ENCODE measurements at regions not wholly inside any gene's neighbourhood (a gene's known extent, or its start where the extent isn't known, plus 50 kb on each side); places are given as distances from the start of the nearest gene placed in this dataset.

GRCh38 chr20:60900618-60901017, 351.4 kb upstream of the CDH4 start:
- no peak for DNase-seq
- Mint-ChIP-seq H3K9me3 (peaks cover 0 to 7% (median 0%) of the 10 kb centered on the region in 6 donors), H3K36me3 (no peaks in the 10 kb centered on the region), H3K27ac (no peak overlapping the region), H3K4me1 (no peaks in the 10 kb centered on the region), H3K4me3 (no peak overlapping the region), H3K27me3 (ENCODE audit: low read depth in 3 of 3) (peaks cover 2 to 5% (median 3%) of the 10 kb centered on the region in 3 donors)

DNA sequence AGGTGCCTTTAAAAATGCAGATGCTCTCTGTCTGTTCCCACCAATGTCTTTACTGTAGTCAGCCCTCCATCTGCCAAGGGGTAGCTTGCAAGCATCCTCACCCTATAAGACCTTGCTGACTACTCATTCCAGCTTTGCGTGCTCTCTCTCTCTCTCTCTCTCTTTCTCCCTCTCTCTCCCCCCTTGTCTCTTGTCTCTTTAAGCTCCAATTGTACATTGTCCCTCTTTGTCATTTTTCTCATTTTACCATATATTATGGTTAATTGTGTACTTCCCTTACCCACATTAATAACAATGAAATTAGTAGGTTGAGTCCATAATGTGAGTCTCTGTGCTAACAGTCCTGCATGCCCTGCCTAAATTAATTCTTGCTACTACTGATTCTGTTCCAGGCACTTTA, 350.2 kb upstream of the CDH4 start:
- no peak overlapping the region for H3K27ac Mint-ChIP-seq
- peaks cover 2 to 5% (median 3%) of the 10 kb centered on the region in 3 donors for H3K27me3 Mint-ChIP-seq (ENCODE audit: low read depth in 3 of 3)
- H3K4me3 Mint-ChIP-seq = no peak overlapping the region
- no peaks in the 10 kb centered on the region for H3K36me3 Mint-ChIP-seq
- peaks cover 0 to 7% (median 0%) of the 10 kb centered on the region in 6 donors for H3K9me3 Mint-ChIP-seq
- no peaks in the 10 kb centered on the region for H3K4me1 Mint-ChIP-seq
- DNase-seq = no peak

GRCh38 chr20:60903325-60903971, 348.6 kb upstream of the CDH4 start:
- H3K4me3 Mint-ChIP-seq = no peak overlapping the region
- H3K27me3 Mint-ChIP-seq (ENCODE audit: low read depth in 3 of 3) = peaks cover 2 to 5% (median 3%) of the 10 kb centered on the region in 3 donors
- H3K36me3 Mint-ChIP-seq = no peaks in the 10 kb centered on the region
- no peak for DNase-seq
- H3K4me1 Mint-ChIP-seq = no peaks in the 10 kb centered on the region
- H3K27ac Mint-ChIP-seq = no peak overlapping the region
- peaks cover 0 to 7% (median 0%) of the 10 kb centered on the region in 6 donors for H3K9me3 Mint-ChIP-seq

GRCh38 chr20:60904730-60905129, 347.3 kb upstream of the CDH4 start:
- peaks cover 2 to 4% (median 3%) of the 10 kb centered on the region in 3 donors for H3K27me3 Mint-ChIP-seq (ENCODE audit: low read depth in 3 of 3)
- H3K9me3 Mint-ChIP-seq = peaks cover 0 to 7% (median 0%) of the 10 kb centered on the region in 6 donors
- H3K4me1 Mint-ChIP-seq = no peaks in the 10 kb centered on the region
- no peak overlapping the region for H3K4me3 Mint-ChIP-seq
- DNase-seq = no peak
- no peak overlapping the region for H3K27ac Mint-ChIP-seq
- H3K36me3 Mint-ChIP-seq = no peaks in the 10 kb centered on the region

- no peak overlapping the region for H3K27ac Mint-ChIP-seq
- no peak overlapping the region for H3K4me3 Mint-ChIP-seq
- no peak for DNase-seq
- peaks cover 0 to 4% (median 0%) of the 10 kb centered on the region in 3 donors for H3K27me3 Mint-ChIP-seq (ENCODE audit: low read depth in 3 of 3)
- peaks cover 0 to 7% (median 0%) of the 10 kb centered on the region in 6 donors for H3K9me3 Mint-ChIP-seq
- no peaks in the 10 kb centered on the region for H3K36me3 Mint-ChIP-seq
- H3K4me1 Mint-ChIP-seq = no peaks in the 10 kb centered on the region
Observed at GRCh38 chr20:60905919-60906318, 346.1 kb upstream of the CDH4 start.

GRCh38 chr20:60906555-60906954, 345.5 kb upstream of the CDH4 start:
- H3K9me3 Mint-ChIP-seq = peaks cover 0 to 7% (median 0%) of the 10 kb centered on the region in 6 donors
- no peaks in the 10 kb centered on the region for H3K4me1 Mint-ChIP-seq
- no peak overlapping the region for H3K4me3 Mint-ChIP-seq
- DNase-seq = no peak
- no peaks in the 10 kb centered on the region for H3K36me3 Mint-ChIP-seq
- H3K27me3 Mint-ChIP-seq (ENCODE audit: low read depth in 3 of 3) = peaks cover 0 to 4% (median 0%) of the 10 kb centered on the region in 3 donors
- H3K27ac Mint-ChIP-seq = no peak overlapping the region

DNA sequence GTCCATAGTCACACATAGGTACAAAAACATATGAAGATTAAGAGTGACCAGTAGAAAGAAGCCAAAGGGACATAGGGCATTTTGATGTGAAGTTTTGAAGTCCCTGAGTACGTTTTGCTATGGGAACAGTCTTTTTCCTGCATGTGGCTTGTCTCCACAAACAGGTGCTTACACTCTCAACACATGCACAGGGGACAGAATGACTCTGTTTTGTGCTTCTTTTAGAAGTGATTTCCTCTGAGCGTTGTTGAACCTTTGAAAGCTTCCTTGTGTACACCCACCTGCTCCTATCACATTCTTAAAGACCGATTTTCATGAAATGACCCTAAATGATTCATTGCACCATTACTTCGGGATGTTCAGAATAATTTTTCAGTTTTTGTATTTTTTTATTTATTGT, 338.8 kb upstream of the CDH4 start:
- H3K36me3 Mint-ChIP-seq = no peaks in the 10 kb centered on the region
- H3K27ac Mint-ChIP-seq = no peak overlapping the region
- H3K4me3 Mint-ChIP-seq = no peak overlapping the region
- H3K9me3 Mint-ChIP-seq = peaks cover 0 to 2% (median 0%) of the 10 kb centered on the region in 6 donors
- DNase-seq = no peak
- H3K4me1 Mint-ChIP-seq = no peaks in the 10 kb centered on the region
- H3K27me3 Mint-ChIP-seq (ENCODE audit: low read depth in 3 of 3) = peaks cover 1 to 5% (median 2%) of the 10 kb centered on the region in 3 donors

DNA sequence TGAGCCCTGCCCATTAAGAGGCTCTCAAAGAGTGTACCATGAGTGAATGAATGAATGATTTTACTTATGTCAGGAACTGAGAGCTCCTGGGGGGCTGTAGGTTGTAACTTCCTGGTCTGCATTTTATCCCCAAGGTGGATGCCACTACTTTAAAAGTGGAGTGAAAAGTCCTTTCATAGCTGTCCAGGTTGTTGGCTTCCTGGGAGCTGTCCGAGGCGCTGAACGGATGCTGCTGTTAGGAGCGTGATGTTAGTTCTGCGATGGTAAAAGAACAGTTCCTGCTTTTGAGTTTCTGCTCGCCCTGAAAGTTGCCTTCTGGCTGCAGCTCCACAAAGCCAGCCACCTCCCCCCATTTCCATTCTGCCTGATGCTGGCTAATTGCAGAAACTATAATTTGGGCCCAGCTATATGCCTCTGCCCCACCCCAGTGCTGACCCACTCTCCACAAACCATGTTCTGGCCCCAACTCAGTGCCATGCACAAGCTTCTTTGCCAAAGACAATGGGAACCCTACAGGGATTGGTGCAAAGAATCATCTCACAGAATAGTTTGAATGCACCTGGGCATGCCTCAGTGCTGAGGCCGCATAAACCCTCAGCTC, 330.9 kb upstream of the CDH4 start:
- Mint-ChIP-seq H3K27me3 (ENCODE audit: low read depth in 3 of 3) (peaks cover 0 to 3% (median 3%) of the 10 kb centered on the region in 3 donors), H3K4me1 (no peaks in the 10 kb centered on the region), H3K4me3 (no peak overlapping the region), H3K9me3 (peaks cover 0 to under 1% (median 0%) of the 10 kb centered on the region in 6 donors), H3K36me3 (no peaks in the 10 kb centered on the region), H3K27ac (no peak overlapping the region)
- DNase-seq = no peak

DNA sequence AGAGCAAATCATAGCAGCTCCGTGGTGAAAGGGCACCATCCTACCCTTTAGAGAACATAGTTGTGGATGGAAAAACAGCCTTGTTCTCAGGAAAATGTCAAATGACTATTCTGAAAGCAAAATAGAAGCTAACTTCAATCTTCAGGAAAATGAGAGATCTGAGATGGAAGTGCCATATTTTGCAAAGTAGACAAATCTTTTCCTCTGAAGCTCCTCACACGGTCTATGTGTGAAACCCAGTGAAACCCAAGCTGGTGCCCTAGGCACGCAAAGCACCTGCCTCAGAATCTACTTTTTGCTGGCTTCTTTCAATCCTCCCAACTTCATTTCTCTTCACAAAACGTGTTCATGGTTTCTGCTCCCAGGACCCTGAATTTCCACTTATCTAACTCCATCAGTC, 325.2 kb upstream of the CDH4 start:
- no peaks in the 10 kb centered on the region for H3K9me3 Mint-ChIP-seq
- no peaks in the 10 kb centered on the region for H3K4me1 Mint-ChIP-seq
- no peak for DNase-seq
- no peaks in the 10 kb centered on the region for H3K36me3 Mint-ChIP-seq
- H3K27ac Mint-ChIP-seq = no peak overlapping the region
- peaks cover 1 to 11% (median 2%) of the 10 kb centered on the region in 3 donors for H3K27me3 Mint-ChIP-seq (ENCODE audit: low read depth in 3 of 3)
- no peak overlapping the region for H3K4me3 Mint-ChIP-seq

- Mint-ChIP-seq H3K27me3 (ENCODE audit: low read depth in 3 of 3) (peaks cover 1 to 11% (median 2%) of the 10 kb centered on the region in 3 donors), H3K36me3 (no peaks in the 10 kb centered on the region), H3K4me3 (no peak overlapping the region)
Observed at GRCh38 chr20:60928341-60928740, 323.7 kb upstream of the CDH4 start.

GRCh38 chr20:60930023-60930790, 321.9 kb upstream of the CDH4 start:
- Mint-ChIP-seq H3K27me3 (ENCODE audit: low read depth in 3 of 3) (peaks cover 0 to 11% (median 2%) of the 10 kb centered on the region in 3 donors), H3K27ac (no peak overlapping the region), H3K4me1 (no peaks in the 10 kb centered on the region), H3K9me3 (no peaks in the 10 kb centered on the region), H3K36me3 (no peaks in the 10 kb centered on the region), H3K4me3 (no peak overlapping the region)
- DNase-seq = no peak

More at GRCh38 chr20:60928341-60928740, 323.7 kb upstream of the CDH4 start:
- Mint-ChIP-seq H3K9me3 (no peaks in the 10 kb centered on the region), H3K4me1 (no peaks in the 10 kb centered on the region), H3K27ac (no peak overlapping the region)
- no peak for DNase-seq

DNA sequence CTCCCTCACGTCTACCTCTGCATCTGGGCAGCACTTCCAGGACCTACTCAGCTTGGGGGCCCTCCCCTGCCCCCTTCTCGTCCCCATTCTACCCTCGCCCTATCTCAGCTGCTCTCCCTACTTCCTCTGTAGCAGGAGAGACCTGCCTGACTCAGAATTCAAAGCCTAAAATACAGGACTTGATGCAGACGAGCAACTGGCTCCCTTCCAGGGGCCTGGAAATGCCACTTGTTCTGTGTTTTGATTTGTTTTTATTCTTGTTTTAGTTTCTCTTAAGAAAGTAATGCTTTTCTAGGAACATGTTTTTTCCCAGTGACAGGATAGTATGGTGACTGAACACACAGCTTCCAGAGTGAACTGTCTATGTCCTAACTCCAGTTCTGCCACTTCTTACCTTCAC, 320.4 kb upstream of the CDH4 start:
- Mint-ChIP-seq H3K36me3 (no peaks in the 10 kb centered on the region), H3K9me3 (no peaks in the 10 kb centered on the region), H3K27me3 (ENCODE audit: low read depth in 3 of 3) (peaks cover 0 to 11% (median 2%) of the 10 kb centered on the region in 3 donors), H3K4me3 (no peak overlapping the region), H3K27ac (no peak overlapping the region), H3K4me1 (no peaks in the 10 kb centered on the region)
- DNase-seq = no peak

DNA sequence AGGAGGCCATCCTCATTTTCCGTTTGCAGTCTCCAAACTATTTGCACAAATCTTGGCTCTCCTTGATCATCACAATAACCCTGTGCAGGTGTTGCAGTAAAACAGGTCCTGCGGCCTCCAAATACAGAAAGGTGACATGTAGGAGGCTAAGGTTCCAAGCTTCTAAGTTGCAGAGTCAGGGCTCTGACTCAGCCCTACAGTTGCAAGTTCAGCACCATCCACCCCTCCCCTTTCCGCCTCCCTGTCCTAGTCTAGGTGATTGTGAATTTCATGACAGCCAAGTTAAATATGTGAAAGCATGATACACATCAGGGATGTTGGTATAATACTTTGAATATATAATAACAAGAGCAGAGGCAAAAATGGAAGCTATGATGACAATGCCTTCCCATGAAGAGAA, 317.3 kb upstream of the CDH4 start:
- Mint-ChIP-seq H3K27ac (no peak overlapping the region), H3K4me3 (no peak overlapping the region), H3K27me3 (ENCODE audit: low read depth in 3 of 3) (peaks cover 0 to 5% (median 0%) of the 10 kb centered on the region in 3 donors), H3K4me1 (no peaks in the 10 kb centered on the region), H3K9me3 (no peaks in the 10 kb centered on the region), H3K36me3 (no peaks in the 10 kb centered on the region)
- DNase-seq = no peak

GRCh38 chr20:60935971-60936370, 316.1 kb upstream of the CDH4 start:
- no peak for DNase-seq
- Mint-ChIP-seq H3K4me1 (no peaks in the 10 kb centered on the region), H3K9me3 (no peaks in the 10 kb centered on the region), H3K27me3 (ENCODE audit: low read depth in 3 of 3) (peaks cover 0 to 2% (median 0%) of the 10 kb centered on the region in 3 donors), H3K27ac (no peak overlapping the region), H3K4me3 (no peak overlapping the region), H3K36me3 (no peaks in the 10 kb centered on the region)

All from immature natural killer cell (primary cell).